DND-41 (cell line): ENCODE measurements at regions not wholly inside any gene's neighbourhood (a gene's known extent, or its start where the extent isn't known, plus 50 kb on each side); places are given as distances from the start of the nearest gene placed in this dataset.

Source experiments
- ATAC-seq: fragments of 200-7000 bp; cut with Tn5 transposase; 3 replicates; pipeline ENCODE4 v1.9.1; 2021; ENCODE audit warnings: low read depth; ENCODE audit not compliant: insufficient read depth
- DNase-seq: peaks from one replicate; pipeline ENCODE4 v3.0.0-alpha.2; 2020
- H2AFZ ChIP-seq: 2 replicates; pipeline ENCODE4 v1.6.0; 2012; ENCODE audit warnings: low read depth, low read length
- H3K27ac ChIP-seq: 2 replicates; pipeline ENCODE4 v1.5.1; 2012; ENCODE audit warnings: low read length, inconsistent platforms
- H3K27me3 ChIP-seq: fragments of 200-600 bp; sonication (generic); 2 replicates; pipeline ENCODE4 v1.6.0; 2012; ENCODE audit warnings: low read length, mild to moderate bottlenecking, inconsistent platforms; ENCODE audit not compliant: insufficient read depth, poor library complexity
- H3K36me3 ChIP-seq: 2 replicates; pipeline ENCODE4 v1.5.1; 2012; ENCODE audit warnings: low read length, inconsistent platforms; ENCODE audit not compliant: insufficient read depth
- H3K4me1 ChIP-seq: 2 replicates; pipeline ENCODE4 v1.5.1; 2012; ENCODE audit warnings: mild to moderate bottlenecking, low read length; ENCODE audit not compliant: insufficient read depth
- H3K4me2 ChIP-seq: 2 replicates; pipeline ENCODE4 v1.6.0; 2012; ENCODE audit warnings: mild to moderate bottlenecking, moderate library complexity, low read length, inconsistent platforms; ENCODE audit not compliant: insufficient read depth
- H3K4me3 ChIP-seq, 2 experiments: fragments of 200-600 bp in 1 of 2; shearing (Covaris generic) in 1 of 2; 2 replicates each; pipeline ENCODE4 v1.5.1; 2012 to 2016; ENCODE audit warnings: inconsistent platforms in 2 of 2, low read length in 2 of 2, mild to moderate bottlenecking in 2 of 2, low read depth in 1 of 2, moderate library complexity in 1 of 2
- H3K79me2 ChIP-seq: 2 replicates; pipeline ENCODE4 v1.6.0; 2012; ENCODE audit warnings: low read length, inconsistent platforms; ENCODE audit not compliant: insufficient read depth
- H3K9ac ChIP-seq: 2 replicates; pipeline ENCODE4 v1.6.0; 2012; ENCODE audit warnings: low read depth, mild to moderate bottlenecking, inconsistent platforms, low read length, moderate library complexity
- H3K9me3 ChIP-seq: 2 replicates; pipeline ENCODE4 v1.5.1; 2012; ENCODE audit warnings: low read length, moderate library complexity, mild to moderate bottlenecking, inconsistent platforms; ENCODE audit not compliant: insufficient read depth, severe bottlenecking
- H4K20me1 ChIP-seq: 2 replicates; pipeline ENCODE4 v1.6.0; 2012; ENCODE audit warnings: low read length; ENCODE audit not compliant: insufficient read depth
- EZH2 ChIP-seq: IDR thresholded peaks from 3 replicates; pipeline ENCODE4 v1.6.1; 2012; ENCODE audit warnings: borderline replicate concordance, low read depth, mild to moderate bottlenecking, moderate library complexity, low read length, inconsistent platforms; ENCODE audit not compliant: severe bottlenecking
- TF ChIP-seq, protein P1 (sequence below): IDR thresholded peaks from 2 replicates; pipeline ENCODE4 v1.5.1; 2012; ENCODE audit warnings: borderline replicate concordance, low read length, moderate library complexity, mild to moderate bottlenecking; ENCODE audit not compliant: poor library complexity, severe bottlenecking; ENCODE audit errors: extremely low read depth

DNA sequence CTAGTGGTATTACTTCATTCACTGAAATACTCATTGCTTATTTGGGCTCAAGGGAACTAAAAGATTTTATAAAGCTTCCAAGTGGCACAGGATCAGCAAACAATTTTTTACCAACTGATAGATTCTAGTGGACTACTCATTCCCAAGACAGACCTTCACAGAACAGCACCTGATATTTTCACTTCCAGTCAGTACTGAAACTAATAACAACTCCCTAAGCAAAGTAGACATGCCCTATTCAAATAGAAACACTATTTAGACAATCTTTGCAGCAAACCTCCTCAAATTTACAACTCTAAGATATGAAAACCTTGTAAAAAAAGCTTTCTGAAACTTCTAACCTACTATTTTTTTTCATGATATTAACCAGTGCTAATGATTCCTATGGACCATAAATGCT is 2345.8 kb downstream of the LRRC4C start:
- Histone ChIP-seq H3K4me2 (no peak overlapping the region), H3K36me3 (no peaks in the 10 kb centered on the region), H3K4me1 (no peaks in the 10 kb centered on the region), H3K27me3 (no peaks in the 10 kb centered on the region), H3K9ac (no peak overlapping the region), H3K4me3 (no peak overlapping the region), H4K20me1 (no peaks in the 10 kb centered on the region), H3K79me2 (no peaks in the 10 kb centered on the region), H2AFZ (no peak overlapping the region), H3K27ac (no peak overlapping the region), H3K9me3 (no peaks in the 10 kb centered on the region)
- ATAC-seq: no peak
- DNase-seq: no peak
- TF ChIP-seq, protein P1, sequence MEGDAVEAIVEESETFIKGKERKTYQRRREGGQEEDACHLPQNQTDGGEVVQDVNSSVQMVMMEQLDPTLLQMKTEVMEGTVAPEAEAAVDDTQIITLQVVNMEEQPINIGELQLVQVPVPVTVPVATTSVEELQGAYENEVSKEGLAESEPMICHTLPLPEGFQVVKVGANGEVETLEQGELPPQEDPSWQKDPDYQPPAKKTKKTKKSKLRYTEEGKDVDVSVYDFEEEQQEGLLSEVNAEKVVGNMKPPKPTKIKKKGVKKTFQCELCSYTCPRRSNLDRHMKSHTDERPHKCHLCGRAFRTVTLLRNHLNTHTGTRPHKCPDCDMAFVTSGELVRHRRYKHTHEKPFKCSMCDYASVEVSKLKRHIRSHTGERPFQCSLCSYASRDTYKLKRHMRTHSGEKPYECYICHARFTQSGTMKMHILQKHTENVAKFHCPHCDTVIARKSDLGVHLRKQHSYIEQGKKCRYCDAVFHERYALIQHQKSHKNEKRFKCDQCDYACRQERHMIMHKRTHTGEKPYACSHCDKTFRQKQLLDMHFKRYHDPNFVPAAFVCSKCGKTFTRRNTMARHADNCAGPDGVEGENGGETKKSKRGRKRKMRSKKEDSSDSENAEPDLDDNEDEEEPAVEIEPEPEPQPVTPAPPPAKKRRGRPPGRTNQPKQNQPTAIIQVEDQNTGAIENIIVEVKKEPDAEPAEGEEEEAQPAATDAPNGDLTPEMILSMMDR: no peak
- no peak for TF ChIP-seq EZH2

DNA sequence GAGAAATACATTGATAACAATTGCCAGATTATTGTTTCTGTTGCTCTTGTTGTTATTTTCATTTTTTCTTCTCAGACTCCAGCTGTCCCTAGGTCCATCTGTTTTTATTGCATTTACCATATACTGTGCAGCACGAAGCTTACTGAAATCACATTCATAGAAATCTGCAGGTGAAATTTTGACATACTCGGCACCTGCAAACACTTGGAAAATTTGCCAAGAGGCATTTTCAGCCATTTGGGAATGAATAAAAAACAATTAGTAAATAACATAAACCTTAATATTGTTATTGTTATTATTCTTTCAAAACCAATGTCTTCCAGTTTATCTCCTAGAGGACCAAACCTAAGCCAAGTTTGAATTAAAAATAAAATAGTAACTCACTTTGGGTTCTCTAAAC is 2357.2 kb downstream of the LRRC4C start:
- H3K4me2 ChIP-seq: no peak overlapping the region
- H3K27me3 ChIP-seq: no peaks in the 10 kb centered on the region
- no peaks in the 10 kb centered on the region for H3K4me1 ChIP-seq
- H4K20me1 ChIP-seq: no peaks in the 10 kb centered on the region
- H3K36me3 ChIP-seq: no peaks in the 10 kb centered on the region
- H2AFZ ChIP-seq: no peak overlapping the region
- H3K9me3 ChIP-seq: no peaks in the 10 kb centered on the region
- no peak overlapping the region for H3K27ac ChIP-seq
- ATAC-seq (no peak), DNase-seq (no peak)
- no peak overlapping the region for H3K9ac ChIP-seq
- H3K4me3 ChIP-seq: no peak overlapping the region
- H3K79me2 ChIP-seq: no peaks in the 10 kb centered on the region
- no peak for TF ChIP-seq EZH2
- TF ChIP-seq, protein P1: no peak

DNA sequence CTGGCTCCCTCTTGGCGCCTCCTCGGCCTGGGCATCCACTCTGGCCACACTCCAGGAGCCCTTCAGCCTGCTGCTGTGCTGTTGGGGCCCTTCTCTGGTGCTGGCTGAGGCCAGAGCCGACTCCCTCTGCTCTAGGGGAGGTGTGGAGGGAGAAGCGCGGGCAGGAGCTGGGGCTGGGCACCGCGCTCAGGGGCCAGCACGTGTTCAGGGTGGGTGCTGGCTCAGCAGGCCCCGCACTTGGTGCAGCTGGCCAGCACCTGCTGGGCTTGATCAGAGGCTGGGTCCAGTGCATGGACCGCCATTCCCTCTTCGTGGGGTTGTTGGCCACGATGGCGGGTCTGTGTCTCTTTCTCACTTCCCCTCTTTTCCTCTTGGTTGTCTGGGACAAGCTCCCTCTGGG is 2381.0 kb downstream of the LRRC4C start:
- Histone ChIP-seq H3K27me3 (no peaks in the 10 kb centered on the region), H3K9me3 (no peaks in the 10 kb centered on the region), H3K79me2 (no peaks in the 10 kb centered on the region), H3K27ac (no peak overlapping the region), H2AFZ (no peak overlapping the region), H3K4me3 (no peak overlapping the region), H4K20me1 (no peaks in the 10 kb centered on the region), H3K4me2 (no peak overlapping the region), H3K9ac (no peak overlapping the region), H3K36me3 (no peaks in the 10 kb centered on the region), H3K4me1 (no peaks in the 10 kb centered on the region)
- DNase-seq: no peak
- TF ChIP-seq, protein P1: no peak
- no peak for TF ChIP-seq EZH2
- ATAC-seq: no peak

- ATAC-seq: no peak
- Histone ChIP-seq H3K9me3 (no peaks in the 10 kb centered on the region), H3K27me3 (no peaks in the 10 kb centered on the region), H3K27ac (no peak overlapping the region), H3K4me2 (no peak overlapping the region), H3K9ac (no peak overlapping the region), H4K20me1 (no peaks in the 10 kb centered on the region), H2AFZ (no peak overlapping the region), H3K4me1 (no peaks in the 10 kb centered on the region), H3K79me2 (no peaks in the 10 kb centered on the region), H3K4me3 (no peak overlapping the region), H3K36me3 (no peaks in the 10 kb centered on the region)
- no peak for DNase-seq
- no peak for TF ChIP-seq EZH2
- TF ChIP-seq, protein P1: no peak
Observed at GRCh38 chr11:39037611-39038010, 2421.8 kb downstream of the LRRC4C start.
